H1 (cell line): ENCODE measurements at regions not wholly inside any gene's neighbourhood (a gene's known extent, or its start where the extent isn't known, plus 50 kb on each side); places are given as distances from the start of the nearest gene placed in this dataset.

Experiments
- CTCF ChIA-PET: fragments of 300-600 bp; sonication (Branson Sonifier 250); formaldehyde crosslinking; loops from one replicate; lab custom pipeline; 2021; ENCODE audit not compliant: partially characterized antibody; lab: Charles Lee
- POLR2A ChIA-PET: fragments of 300-600 bp; sonication (Branson Sonifier 250); formaldehyde crosslinking; loops from one replicate; lab custom pipeline; 2021; ENCODE audit warnings: inconsistent platforms; ENCODE audit not compliant: partially characterized antibody; lab: Charles Lee
- DNase-seq, 2 experiments: peaks; one replicate each; pipeline versions ENCODE4 v3.0.0 to v3.0.0-alpha.2; 2010 to 2022; ENCODE audit warnings: low spot score in 2 of 2, low read depth in 1 of 2, mixed read lengths in 1 of 2
- FAIRE-seq: peaks from 2 replicates; lab custom pipeline; 2011; peaks lifted over from hg19 to GRCh38; lab: Jason Lieb, UNC
- H2AFZ ChIP-seq: 2 replicates; pipeline ENCODE4 v1.8.1; 2012; ENCODE audit warnings: low read length, inconsistent platforms
- H2AK5ac ChIP-seq: 2 replicates; pipeline ENCODE4 v1.6.1; 2013; ENCODE audit warnings: low read depth, low read length
- H2BK120ac ChIP-seq: replicated peaks from 2 replicates; pipeline ENCODE3; 2013; ENCODE audit warnings: low read depth, low read length, inconsistent platforms
- H2BK12ac ChIP-seq: 2 replicates; pipeline ENCODE4 v1.6.1; 2013; ENCODE audit warnings: low read depth, low read length
- H2BK15ac ChIP-seq: 2 replicates; pipeline ENCODE4 v1.6.1; 2013; ENCODE audit warnings: low read length
- H2BK20ac ChIP-seq: 2 replicates; pipeline ENCODE4 v1.6.1; 2013; ENCODE audit warnings: low read length
- H2BK5ac ChIP-seq: 2 replicates; pipeline ENCODE4 v1.6.1; 2013; ENCODE audit warnings: low read depth, low read length
- H3K14ac ChIP-seq: 2 replicates; pipeline ENCODE4 v1.6.1; 2013; ENCODE audit warnings: inconsistent platforms; ENCODE audit not compliant: insufficient read length
- H3K18ac ChIP-seq: 2 replicates; pipeline ENCODE4 v1.6.1; 2013; ENCODE audit warnings: low read length; ENCODE audit errors: extremely low read depth
- H3K23ac ChIP-seq: 2 replicates; pipeline ENCODE4 v1.6.1; 2013; ENCODE audit warnings: inconsistent platforms; ENCODE audit not compliant: insufficient read length
- H3K23me2 ChIP-seq: 2 replicates; pipeline ENCODE4 v1.6.1; 2013; ENCODE audit warnings: low read depth, low read length
- H3K27ac ChIP-seq: 2 replicates; pipeline ENCODE4 v1.6.1; 2011; ENCODE audit warnings: low read depth, low read length, inconsistent platforms
- H3K27me3 ChIP-seq, 4 experiments: replicated peaks in 1 of 4; 1 replicate in 1 of 4; 2 replicates in 3 of 4; pipeline versions ENCODE4 v1.6.1 to v1.8.1; 2011 to 2013; ENCODE audit warnings: low read length in 3 of 4, mild to moderate bottlenecking in 3 of 4, inconsistent platforms in 2 of 4, mixed read lengths in 2 of 4, moderate library complexity in 1 of 4; ENCODE audit not compliant: control insufficient read depth in 3 of 4, insufficient read depth in 3 of 4; ENCODE audit errors: extremely low read depth in 1 of 4
- H3K36me3 ChIP-seq, 4 experiments: 2 replicates each; pipeline versions ENCODE4 v1.6.1 to v1.8.1; 2011 to 2013; ENCODE audit warnings: mild to moderate bottlenecking in 4 of 4, low read length in 3 of 4, moderate library complexity in 2 of 4, control low read depth in 1 of 4, inconsistent platforms in 1 of 4; ENCODE audit not compliant: insufficient read depth in 4 of 4, control insufficient read depth in 2 of 4
- H3K4ac ChIP-seq: replicated peaks from 2 replicates; pipeline ENCODE3; 2013; ENCODE audit warnings: low read length, low read depth, mixed read lengths, inconsistent platforms; ENCODE audit not compliant: insufficient read length
- H3K4me1 ChIP-seq, 4 experiments: replicated peaks in 1 of 4; 1 replicate in 1 of 4; 2 replicates in 3 of 4; pipeline versions ENCODE4 v1.6.1 to v1.8.1; 2011 to 2013; ENCODE audit warnings: low read length in 3 of 4, inconsistent platforms in 2 of 4, mixed read lengths in 1 of 4; ENCODE audit not compliant: insufficient read depth in 4 of 4, control insufficient read depth in 3 of 4
- H3K4me2 ChIP-seq, 2 experiments: 2 replicates each; pipeline versions ENCODE4 v1.6.1 to v1.8.1; 2011 to 2013; ENCODE audit warnings: low read depth in 2 of 2, low read length in 2 of 2, control low read depth in 1 of 2, inconsistent platforms in 1 of 2, mild to moderate bottlenecking in 1 of 2; ENCODE audit not compliant: insufficient read depth in 1 of 2
- H3K4me3 ChIP-seq, 4 experiments: fragments of 200-600, 300-600 bp in 1 of 4; sonication (generic), shearing (Covaris generic), sonication (Bioruptor Twin) in 1 of 4; 2 replicates each; pipeline versions ENCODE4 v1.5.1 to v1.8.1; 2011 to 2016; ENCODE audit warnings: low read length in 4 of 4, low read depth in 3 of 4, control low read depth in 2 of 4, inconsistent platforms in 2 of 4, mild to moderate bottlenecking in 2 of 4, mixed read lengths in 1 of 4, moderate library complexity in 1 of 4; ENCODE audit not compliant: insufficient read depth in 2 of 4; ENCODE audit errors: extremely low read depth in 1 of 4
- H3K56ac ChIP-seq: replicated peaks from 2 replicates; pipeline ENCODE3; 2013; ENCODE audit warnings: low read depth, mild to moderate bottlenecking, mixed read lengths, low read length, inconsistent platforms; ENCODE audit not compliant: insufficient read length
- H3K79me1 ChIP-seq: 2 replicates; pipeline ENCODE4 v1.6.1; 2013; ENCODE audit warnings: low read depth, low read length, control low read depth
- H3K79me2 ChIP-seq, 2 experiments: 2 replicates each; pipeline versions ENCODE4 v1.6.1 to v1.8.1; 2012 to 2013; ENCODE audit warnings: low read length in 2 of 2, mild to moderate bottlenecking in 2 of 2, inconsistent platforms in 1 of 2; ENCODE audit not compliant: insufficient read depth in 2 of 2, control insufficient read depth in 1 of 2
- H3K9ac ChIP-seq, 4 experiments: replicated peaks in 1 of 4; 1 replicate in 1 of 4; 2 replicates in 3 of 4; pipeline versions ENCODE4 v1.6.1 to v1.8.1; 2011 to 2013; ENCODE audit warnings: low read depth in 3 of 4, low read length in 3 of 4, control low read depth in 2 of 4, mild to moderate bottlenecking in 2 of 4, moderate library complexity in 2 of 4, inconsistent platforms in 1 of 4; ENCODE audit errors: extremely low read depth in 1 of 4
- H3K9me3 ChIP-seq, 2 experiments: 2 replicates each; pipeline versions ENCODE4 v1.6.1 to v1.8.1; 2012 to 2013; ENCODE audit warnings: mild to moderate bottlenecking in 2 of 2, moderate library complexity in 2 of 2, control low read depth in 1 of 2, inconsistent platforms in 1 of 2, low read depth in 1 of 2, low read length in 1 of 2, mixed read lengths in 1 of 2; ENCODE audit not compliant: insufficient read depth in 2 of 2
- H4K20me1 ChIP-seq, 2 experiments: replicated peaks in 1 of 2; 2 replicates each; pipeline versions ENCODE3 to v1.8.1; 2011 to 2013; ENCODE audit warnings: inconsistent platforms in 2 of 2, low read length in 2 of 2, mild to moderate bottlenecking in 1 of 2; ENCODE audit not compliant: insufficient read depth in 2 of 2, control insufficient read depth in 1 of 2
- H4K5ac ChIP-seq: 2 replicates; pipeline ENCODE4 v1.6.1; 2013; ENCODE audit warnings: low read length, low read depth, mixed read lengths, inconsistent platforms; ENCODE audit not compliant: insufficient read length
- H4K8ac ChIP-seq: 2 replicates; pipeline ENCODE4 v1.8.0; 2013; ENCODE audit warnings: mild to moderate bottlenecking, moderate library complexity, low read length, inconsistent platforms; ENCODE audit not compliant: insufficient read depth; ENCODE audit errors: extremely low read depth
- H4K91ac ChIP-seq: replicated peaks from 2 replicates; pipeline ENCODE3; 2013; ENCODE audit warnings: low read length, mixed read lengths, inconsistent platforms; ENCODE audit not compliant: insufficient read length
- ATF3 ChIP-seq: IDR thresholded peaks from 2 replicates; pipeline ENCODE4 v1.6.1; 2011; ENCODE audit warnings: low read depth, mild to moderate bottlenecking, low read length; ENCODE audit not compliant: insufficient read depth
- BRCA1 ChIP-seq: IDR thresholded peaks from 2 replicates; pipeline ENCODE4 v1.6.1; 2012; ENCODE audit warnings: low read depth, low read length, improper control_type of control experiment
- CHD1 ChIP-seq: IDR thresholded peaks from 2 replicates; pipeline ENCODE4 v1.6.1; 2012; ENCODE audit warnings: low read depth, low read length, improper control_type of control experiment
- CHD2 ChIP-seq: IDR thresholded peaks from 2 replicates; pipeline ENCODE4 v1.6.1; 2012; ENCODE audit warnings: low read length, improper control_type of control experiment
- EZH2 ChIP-seq: fragments of 200-600 bp; sonication (generic); IDR thresholded peaks from 2 replicates; pipeline ENCODE4 v1.7.1; 2012; ENCODE audit warnings: low read depth, mild to moderate bottlenecking, moderate library complexity, low read length, inconsistent platforms; ENCODE audit not compliant: severe bottlenecking
- KDM4A ChIP-seq: IDR thresholded peaks from one replicate; pipeline ENCODE4 v1.7.1; 2012; ENCODE audit warnings: low read depth, mild to moderate bottlenecking, moderate library complexity, low read length, inconsistent platforms; ENCODE audit not compliant: severe bottlenecking
- RNF2 ChIP-seq: fragments of 200-900, 300-1000 bp; sonication (generic); IDR thresholded peaks from 2 replicates; pipeline ENCODE4 v1.7.1; 2016; ENCODE audit warnings: borderline replicate concordance, low read depth, mild to moderate bottlenecking, antibody characterized with exemption, low read length; ENCODE audit not compliant: poor library complexity, severe bottlenecking; ENCODE audit errors: missing control alignments
- SIN3A ChIP-seq, 2 experiments: IDR thresholded peaks in 1 of 2; conservative IDR thresholded peaks in 1 of 2; 2 replicates each; pipeline ENCODE4 v1.6.1; 2011 to 2012; ENCODE audit warnings: low read length in 2 of 2, improper control_type of control experiment in 1 of 2, low read depth in 1 of 2, mild to moderate bottlenecking in 1 of 2
- SIRT6 ChIP-seq: IDR thresholded peaks from one replicate; pipeline ENCODE4 v1.7.1; 2012; ENCODE audit warnings: low read length, inconsistent platforms
- SP2 ChIP-seq: IDR thresholded peaks from 2 replicates; pipeline ENCODE4 v1.6.1; 2012; ENCODE audit warnings: mild to moderate bottlenecking, low read length, inconsistent platforms
- TCF12 ChIP-seq: IDR thresholded peaks from 2 replicates; pipeline ENCODE4 v1.6.1; 2011; ENCODE audit warnings: low read depth, mild to moderate bottlenecking, low read length
- TEAD4 ChIP-seq: IDR thresholded peaks from 2 replicates; pipeline ENCODE4 v1.6.1; 2012; ENCODE audit warnings: low read depth, low read length, inconsistent platforms, mixed read lengths
- ZNF274 ChIP-seq: IDR thresholded peaks from 2 replicates; pipeline ENCODE4 v1.7.0; 2012; ENCODE audit warnings: low read length, borderline replicate concordance; ENCODE audit errors: extremely low read depth
- WGBS, 2 experiments: shearing (Covaris generic) in 1 of 2; methylation state at CpG; one replicate each; pipeline versions ENCODE4 v1.1.6 to v1.1.7; 2013 to 2015; ENCODE audit warnings: low lambda C conversion rate in 2 of 2, mixed read lengths in 2 of 2, inconsistent platforms in 1 of 2, low coverage in 1 of 2, missing lambda C conversion rate in 1 of 2; ENCODE audit not compliant: insufficient replicate concordance in 2 of 2, insufficient coverage in 1 of 2, insufficient read length in 1 of 2; ENCODE audit errors: extremely low coverage in 1 of 2, missing lambda C conversion rate in 1 of 2; 5-methylcytosine and 5-hydroxymethylcytosine counted together

GRCh38 chr14:66041582-66041981 is 444.6 kb upstream of the CCDC196 start:
- no peak for TF ChIP-seq SIN3A (conservative IDR thresholded peaks at IDR 0.05 in 1 of 2, IDR thresholded peaks at IDR 0.05 in 1 of 2; ENCODE audit: low read depth in 1 of 2, low read length in 2 of 2)
- no peak for TF ChIP-seq RNF2
- TF ChIP-seq ATF3 = no peak
- no peak for TF ChIP-seq ZNF274
- TF ChIP-seq CHD1 = no peak
- no peak for TF ChIP-seq TCF12
- no peak for TF ChIP-seq BRCA1
- no peak for TF ChIP-seq KDM4A
- no peak for TF ChIP-seq SIRT6
- TF ChIP-seq EZH2 = no peak
- TF ChIP-seq TEAD4 = no peak
- no peak for TF ChIP-seq CHD2
- TF ChIP-seq SP2 = no peak
- no peak overlapping the region for H2AFZ ChIP-seq
- H2BK12ac ChIP-seq = no peak overlapping the region
- H2BK120ac ChIP-seq = no peak overlapping the region
- no peak for FAIRE-seq
- no peak overlapping the region for H3K4me2 ChIP-seq
- H2BK20ac ChIP-seq = no peak overlapping the region
- H3K9ac ChIP-seq = no peak overlapping the region
- no peak overlapping the region for H3K56ac ChIP-seq
- no peak overlapping the region for H3K23ac ChIP-seq
- H3K27me3 ChIP-seq = no peaks in the 10 kb centered on the region
- no peak overlapping the region for H4K5ac ChIP-seq
- no peaks in the 10 kb centered on the region for H3K36me3 ChIP-seq
- H3K23me2 ChIP-seq = no peaks in the 10 kb centered on the region
- no peak for DNase-seq
- H2AK5ac ChIP-seq = no peak overlapping the region
- H4K20me1 ChIP-seq = no peaks in the 10 kb centered on the region
- no peaks in the 10 kb centered on the region for H3K79me1 ChIP-seq
- no peak overlapping the region for H2BK5ac ChIP-seq
- ChIA-PET CTCF (interaction anchor here (1.2 kb wide), 1 partner anchor 80 kb away, joined by 4 read pairs; no protein-coding TSS in a partner anchor), POLR2A (no interaction called here)
- H3K9me3 ChIP-seq = no peaks in the 10 kb centered on the region
- no peak overlapping the region for H3K14ac ChIP-seq
- no peak overlapping the region for H3K18ac ChIP-seq
- H2BK15ac ChIP-seq = no peak overlapping the region
- no peak overlapping the region for H3K4me3 ChIP-seq
- 87% methylated on average over 6 of the region's 6 CpGs; no CpG with 5 or more reads in 1 of the 2 experiments for WGBS, 2 experiments
- no peak overlapping the region for H4K91ac ChIP-seq
- no peaks in the 10 kb centered on the region for H3K79me2 ChIP-seq
- H4K8ac ChIP-seq = no peak overlapping the region
- peaks cover 0 to 2% (median 0%) of the 10 kb centered on the region in 4 experiments; a peak in 1 of 7 replicates for H3K4me1 ChIP-seq
- H3K27ac ChIP-seq = no peak overlapping the region
- no peak overlapping the region for H3K4ac ChIP-seq
